SW 1271 (cell line): ENCODE measurements at regions not wholly inside any gene's neighbourhood (a gene's known extent, or its start where the extent isn't known, plus 50 kb on each side); places are given as distances from the start of the nearest gene placed in this dataset.

Experiments
- DNase-seq, 2 experiments: peaks; one replicate each; lab custom pipeline; 2025; lab: John Stamatoyannopoulos, UW

DNA sequence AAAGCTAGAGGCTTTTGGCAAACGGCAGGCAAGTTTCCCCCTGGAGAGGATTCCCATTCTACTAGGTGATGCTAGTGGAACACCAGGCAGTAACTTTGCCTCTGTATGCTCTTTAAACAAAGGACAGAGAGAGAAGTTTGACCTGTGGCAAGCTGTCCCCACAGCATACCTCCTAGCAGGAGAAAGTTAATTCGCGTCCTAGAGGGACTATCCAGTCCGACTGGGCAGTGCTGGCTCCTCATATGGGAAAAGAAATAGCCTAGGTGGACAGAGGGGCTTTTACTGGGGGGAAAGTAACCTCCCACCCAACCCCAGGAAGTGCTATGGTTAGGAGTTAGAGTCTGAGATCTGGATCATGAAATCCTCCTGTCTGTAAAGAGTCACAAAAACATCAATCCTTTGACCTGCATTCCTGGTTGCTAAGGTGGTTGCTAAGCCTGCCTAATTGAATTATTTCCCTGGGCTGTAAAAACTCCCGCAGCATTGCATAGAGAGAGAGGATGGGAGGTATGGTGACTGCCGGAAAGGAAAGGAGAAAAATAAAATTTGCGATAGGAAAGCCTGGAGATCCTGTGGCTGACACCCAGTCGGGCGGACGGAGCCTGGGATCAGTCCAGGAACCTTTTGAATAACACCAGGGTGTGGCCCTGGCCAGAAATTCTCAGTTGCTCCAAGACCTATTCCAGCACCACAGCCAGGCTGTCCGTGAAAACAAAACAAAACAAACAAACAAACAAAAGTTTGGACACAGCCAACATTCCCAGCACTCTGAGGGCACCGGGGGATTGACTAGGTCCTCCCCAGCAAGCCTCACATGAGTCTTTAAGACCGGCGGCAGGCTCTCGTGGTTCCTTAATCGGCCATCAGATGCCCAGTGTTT is 67.7 kb upstream of the ATP11B start:
- no peak for DNase-seq

DNA sequence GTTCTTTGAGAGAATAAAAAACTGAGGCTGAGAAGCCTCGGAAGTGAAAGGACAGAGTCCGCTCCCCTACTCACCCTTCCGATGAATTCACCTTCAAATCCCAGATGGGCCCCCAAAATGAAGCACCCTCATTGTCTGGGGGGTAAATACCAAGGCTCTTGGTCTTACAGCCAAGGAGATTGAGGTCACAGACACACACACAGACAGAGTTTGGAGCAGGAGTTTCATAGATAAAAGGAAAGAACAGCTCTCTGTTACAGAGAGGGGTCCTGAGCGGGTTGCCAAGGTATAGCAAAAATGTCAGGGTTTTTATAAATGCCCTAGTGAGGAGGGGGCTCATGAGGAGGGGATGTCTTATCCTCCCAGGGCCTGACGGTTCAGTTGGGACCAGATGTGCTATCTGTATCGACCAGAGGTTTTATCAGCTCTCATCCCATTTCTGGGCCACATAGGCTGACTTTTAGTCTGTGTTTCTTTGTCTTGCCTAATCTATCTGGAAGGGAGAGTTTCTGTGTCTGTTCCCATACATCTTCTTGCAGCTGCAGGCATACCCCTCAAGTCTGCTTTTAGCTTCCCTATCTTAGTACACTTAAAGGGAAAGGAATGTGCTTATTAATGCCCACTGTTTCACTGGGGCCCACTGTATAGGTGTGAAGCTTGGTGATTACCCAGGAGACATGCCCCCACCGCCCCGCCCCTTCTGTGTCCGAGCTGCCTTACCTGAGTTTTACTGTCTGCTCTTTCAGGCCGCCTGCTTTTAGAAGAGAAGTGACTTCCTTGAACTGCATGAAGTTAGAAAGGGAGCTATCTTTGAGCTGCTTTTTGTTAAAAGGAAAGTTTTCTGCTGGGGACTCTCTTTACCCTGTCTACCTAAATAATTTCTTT is 66.8 kb upstream of the ATP11B start:
- DNase-seq, result no peak

DNA sequence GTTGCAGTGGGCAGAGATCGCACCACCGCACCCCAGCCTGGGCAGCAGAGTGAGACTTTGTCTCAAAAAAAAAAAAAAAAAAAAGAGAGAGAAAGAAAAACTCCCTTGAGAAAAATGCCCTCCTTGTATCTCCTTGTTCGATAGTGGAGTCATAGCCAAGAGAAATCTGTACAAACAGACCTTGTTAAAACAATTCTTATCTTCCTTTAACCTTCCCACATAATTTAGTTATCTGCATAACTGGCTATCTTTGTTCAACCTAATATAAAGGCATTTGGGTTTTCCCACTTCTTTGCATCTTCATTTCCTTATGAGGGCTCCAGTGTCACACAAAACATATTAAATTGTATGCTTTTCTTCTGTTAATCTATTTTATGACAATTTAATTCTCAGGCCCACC is 65.1 kb upstream of the ATP11B start:
- no peak for DNase-seq

DNA sequence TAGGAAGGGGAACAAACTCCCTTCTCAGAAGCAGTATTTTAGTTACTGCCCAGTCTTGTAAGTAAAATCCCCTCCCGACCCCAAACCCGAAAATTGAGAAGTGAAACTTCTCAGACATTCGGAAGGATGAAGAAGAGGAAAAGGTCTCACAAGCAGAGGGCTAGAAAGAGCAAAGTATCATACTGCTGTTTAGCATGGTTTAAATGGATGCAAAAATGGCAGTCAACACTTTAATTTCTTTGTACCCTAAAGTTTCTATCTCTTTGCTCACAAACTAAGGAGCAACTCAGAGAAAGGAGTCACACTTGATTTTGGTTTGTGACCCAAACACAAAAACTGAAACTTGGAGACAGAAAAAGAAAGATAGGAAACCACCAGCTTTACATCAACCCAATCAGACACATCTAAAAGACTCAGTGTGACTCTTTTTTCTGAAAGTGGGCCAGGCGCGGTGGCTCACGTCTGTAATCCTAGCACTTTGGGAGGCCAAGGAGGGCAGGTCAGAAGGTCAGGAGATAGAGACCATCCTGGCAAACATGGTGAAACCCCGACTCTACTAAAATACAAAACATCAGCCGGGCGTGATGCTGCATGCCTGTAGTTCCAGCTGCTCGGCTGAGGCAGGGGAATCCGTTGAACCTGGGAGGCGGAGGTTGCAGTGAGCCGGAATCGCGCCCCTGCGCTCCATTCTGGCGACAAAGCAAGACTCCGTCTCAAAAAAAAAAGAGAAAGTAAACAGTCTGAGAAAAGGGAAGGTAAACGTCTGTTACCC is 63.2 kb upstream of the ATP11B start:
- DNase-seq, result no peak

DNA sequence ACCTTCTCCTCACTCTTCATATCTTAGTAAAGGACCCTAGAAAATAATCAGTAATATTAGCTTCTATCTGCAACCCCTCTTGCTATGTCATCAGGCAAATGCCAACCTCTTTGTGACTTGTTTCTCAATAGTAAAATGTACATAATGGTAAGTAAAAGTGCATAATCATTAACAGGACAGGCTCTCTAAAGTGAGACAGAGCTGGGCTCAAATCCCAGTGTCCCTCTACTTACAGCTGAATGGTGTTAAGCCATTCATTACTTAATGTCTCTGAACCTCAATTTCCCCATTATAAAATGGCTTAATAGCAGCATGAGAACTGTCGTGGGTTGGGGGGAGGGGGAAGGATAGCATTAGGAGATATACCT is 62.6 kb upstream of the ATP11B start:
- DNase-seq, result no peak

DNA sequence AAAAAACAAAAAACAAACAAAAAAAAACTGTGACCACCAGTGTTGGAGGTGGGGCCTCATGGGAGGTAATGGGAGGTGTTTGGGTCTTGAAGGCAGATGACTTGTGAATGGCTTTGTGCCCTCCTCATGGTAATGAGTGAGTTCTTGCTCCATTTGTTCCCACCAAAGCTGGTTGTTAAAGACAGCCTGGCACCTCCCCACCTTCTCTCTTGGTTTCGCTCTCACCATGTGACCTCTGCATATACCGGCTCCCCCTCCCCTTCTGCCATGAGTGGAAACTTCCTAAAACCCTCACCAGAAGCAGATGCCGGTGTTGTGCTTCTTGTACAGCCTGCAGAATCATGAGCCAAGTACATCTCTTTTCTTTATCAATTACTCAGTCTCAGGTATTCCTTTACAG is 61.5 kb upstream of the ATP11B start:
- no peak for DNase-seq

DNA sequence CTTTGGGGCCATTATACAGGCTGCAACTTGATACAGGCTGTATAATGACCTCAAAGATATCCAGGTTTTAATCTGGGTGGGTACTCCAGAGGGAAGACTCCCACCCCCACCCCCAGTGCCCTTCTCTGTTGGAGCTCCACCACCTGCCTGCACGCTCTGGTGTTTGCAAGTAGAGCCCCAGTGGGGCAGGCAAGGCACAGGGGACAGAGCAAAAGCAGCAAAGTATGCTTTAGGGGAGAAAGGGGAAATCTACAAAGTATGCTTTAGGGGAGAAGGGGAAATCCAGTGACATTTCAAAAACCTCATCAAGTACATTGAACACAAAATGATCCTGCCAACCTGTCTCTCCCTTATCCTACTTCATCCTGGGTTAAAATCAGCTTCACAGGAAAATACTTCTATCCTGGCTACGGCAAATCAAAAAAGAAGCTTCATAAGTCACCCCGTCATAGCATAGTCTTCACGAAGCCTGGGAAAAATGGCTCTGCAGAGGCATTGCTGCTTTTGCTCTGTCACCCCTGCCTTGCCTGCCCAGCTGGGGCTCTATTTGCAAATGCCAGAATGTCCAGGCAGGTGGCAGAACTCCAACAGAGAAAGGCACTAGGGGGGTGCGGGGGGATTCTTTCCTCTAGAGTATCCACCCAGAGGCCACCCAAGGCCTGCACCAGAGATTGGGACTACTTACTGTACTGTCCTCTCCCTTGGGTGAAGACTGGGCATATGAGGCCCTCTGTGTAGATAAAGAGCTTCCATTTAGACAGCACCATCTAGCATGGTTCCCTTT is 60.9 kb upstream of the ATP11B start:
- no peak for DNase-seq

DNA sequence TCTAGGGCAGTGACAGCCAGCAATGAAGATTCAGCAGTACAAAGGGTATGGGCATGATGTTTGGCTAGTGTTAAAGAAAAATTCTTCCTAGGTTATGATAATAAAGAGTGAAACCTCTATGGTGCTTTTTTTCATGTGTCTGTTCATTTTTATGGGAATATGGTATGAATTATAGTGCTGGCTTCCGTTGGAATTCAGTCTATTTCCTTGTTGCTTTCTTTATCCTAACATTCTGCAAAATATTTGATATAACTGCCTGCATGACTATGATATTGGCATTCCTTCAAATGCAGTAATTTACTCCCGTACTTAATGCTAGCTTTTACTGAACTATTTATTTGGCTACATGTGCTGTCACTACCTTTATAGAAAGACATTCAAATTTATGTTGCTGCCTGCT is 57.6 kb upstream of the ATP11B start:
- DNase-seq, result no peak

DNA sequence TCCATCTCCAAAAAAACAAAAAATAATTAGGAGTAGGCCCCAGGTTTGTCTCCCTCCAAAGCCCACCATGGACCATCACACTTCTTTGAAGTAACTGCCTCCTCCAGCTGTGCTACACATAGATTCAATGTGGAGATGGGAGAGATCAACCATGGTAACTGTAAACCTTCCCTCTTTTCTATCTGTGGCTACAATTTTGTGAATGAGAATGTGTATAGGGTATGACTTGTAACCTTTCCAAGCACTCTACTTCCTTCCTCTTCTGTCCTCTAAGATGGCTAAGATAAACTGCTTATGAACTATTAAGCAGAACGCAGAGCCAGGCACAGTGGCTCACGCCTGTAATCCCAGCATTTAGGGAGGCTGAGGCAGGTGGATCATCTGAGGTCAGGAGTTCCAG is 55.5 kb upstream of the ATP11B start:
- DNase-seq, result no peak

DNA sequence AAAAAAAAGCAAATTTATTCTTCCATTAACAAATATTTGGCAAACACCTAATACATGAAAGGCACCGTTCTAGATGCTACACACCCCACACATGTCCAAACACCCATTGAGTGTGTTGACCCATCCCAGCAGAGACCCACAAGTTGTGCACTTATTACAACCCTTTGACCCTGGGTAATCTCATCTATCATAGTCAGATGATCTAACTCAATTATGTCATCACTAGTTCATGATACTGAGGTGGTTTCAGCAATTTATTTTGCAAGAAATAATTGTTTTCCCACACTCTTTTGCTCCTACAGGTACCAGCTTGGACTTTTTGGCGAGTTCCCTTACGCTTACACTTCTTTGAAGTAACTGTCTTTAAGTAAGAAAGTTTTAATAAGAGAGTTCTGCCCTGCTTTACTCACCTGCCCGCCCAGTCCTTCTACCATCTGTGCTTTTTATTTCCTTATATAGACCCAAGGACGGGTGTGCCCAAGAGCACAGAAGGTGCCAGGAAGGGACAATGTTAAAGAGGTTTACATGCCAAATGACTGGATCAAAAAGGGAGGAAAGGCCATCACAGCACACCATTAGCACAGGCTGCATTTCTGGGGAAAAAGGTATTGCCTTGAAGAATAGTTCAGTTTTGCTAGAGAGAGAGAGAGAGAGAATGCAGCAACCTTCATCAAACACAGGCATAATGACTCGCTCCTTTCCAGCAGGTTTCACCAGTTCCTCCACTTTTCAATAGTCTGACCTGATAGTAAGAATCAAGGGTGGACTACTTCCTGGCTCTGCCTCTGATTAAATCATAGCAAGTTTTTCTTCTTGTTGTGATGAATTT is 54.5 kb upstream of the ATP11B start:
- DNase-seq, result no peak

DNA sequence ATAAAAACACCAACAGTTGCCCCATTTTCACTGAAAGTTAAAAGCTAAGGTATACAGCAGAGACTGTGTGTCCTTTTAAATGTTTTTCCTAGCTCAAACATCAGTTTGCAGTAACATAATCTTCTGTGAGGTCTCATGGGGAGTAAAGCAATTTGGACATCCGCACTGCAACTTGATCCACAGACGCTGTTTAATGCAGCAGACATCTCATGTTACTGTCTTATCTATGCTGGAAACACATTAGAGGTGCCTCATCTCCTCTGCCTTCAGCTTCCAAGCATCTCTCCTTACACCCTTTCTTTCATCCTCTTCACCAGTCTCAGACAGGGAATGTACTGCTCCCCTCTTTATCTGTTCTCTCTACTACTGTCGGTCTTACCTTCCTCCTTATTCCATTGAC is 53.7 kb upstream of the ATP11B start:
- no peak for DNase-seq

DNA sequence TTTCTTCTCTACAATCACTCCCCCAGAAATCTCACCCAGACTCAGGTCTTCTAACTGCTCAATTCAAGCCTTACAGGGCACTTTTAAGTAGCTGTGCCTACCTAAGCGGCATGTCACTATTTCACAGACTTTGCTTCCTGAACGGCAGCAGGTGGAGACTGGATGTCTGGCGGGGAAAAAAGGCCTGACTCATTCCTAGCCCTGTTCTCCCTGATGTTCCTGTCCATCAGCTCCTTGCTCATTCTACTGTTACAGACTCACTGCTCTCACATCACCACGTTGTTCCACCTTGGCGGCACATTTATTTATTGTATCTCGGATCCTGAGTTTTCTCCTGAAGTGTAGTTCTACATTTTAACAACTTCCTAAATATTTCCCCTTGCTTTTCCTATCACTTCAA is 52.6 kb upstream of the ATP11B start:
- DNase-seq, result no peak

DNA sequence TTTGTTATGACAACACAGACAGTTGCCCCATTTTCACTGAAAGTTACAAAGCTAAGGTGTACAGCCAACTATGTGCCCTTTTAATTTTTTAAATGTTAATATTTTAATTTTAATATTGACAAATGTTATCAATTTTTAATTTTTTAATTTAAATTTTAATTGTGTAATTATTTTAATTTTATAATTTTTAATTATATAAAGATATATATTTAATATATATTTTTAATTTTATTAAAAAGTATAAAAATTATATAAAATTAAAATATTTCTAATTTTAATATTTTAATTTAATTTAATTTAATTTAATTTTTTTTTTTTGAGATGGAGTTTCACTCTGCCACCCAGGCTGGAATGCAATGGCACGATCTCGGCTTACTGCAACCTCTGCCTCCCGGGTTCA is 52.1 kb upstream of the ATP11B start:
- DNase-seq, result no peak
